ENCODE measurements at regions not wholly inside any gene's neighbourhood (a gene's known extent, or its start where the extent isn't known, plus 50 kb on each side); places are given as distances from the start of the nearest gene placed in this dataset.

GRCh38 chr6:14849185-14849584 lies 396.7 kb upstream of the JARID2 start:
- TF ChIP-seq GABPA (IDR thresholded peaks at IDR 0.05; ENCODE audit: low read depth) (no peak), CTCF (IDR thresholded peaks at IDR 0.05; ENCODE audit: insufficient read depth, low read length) (no peak), POLR2AphosphoS5 (IDR thresholded peaks at IDR 0.05; ENCODE audit: low read depth) (no peak)
- TF ChIP-seq, protein P1, sequence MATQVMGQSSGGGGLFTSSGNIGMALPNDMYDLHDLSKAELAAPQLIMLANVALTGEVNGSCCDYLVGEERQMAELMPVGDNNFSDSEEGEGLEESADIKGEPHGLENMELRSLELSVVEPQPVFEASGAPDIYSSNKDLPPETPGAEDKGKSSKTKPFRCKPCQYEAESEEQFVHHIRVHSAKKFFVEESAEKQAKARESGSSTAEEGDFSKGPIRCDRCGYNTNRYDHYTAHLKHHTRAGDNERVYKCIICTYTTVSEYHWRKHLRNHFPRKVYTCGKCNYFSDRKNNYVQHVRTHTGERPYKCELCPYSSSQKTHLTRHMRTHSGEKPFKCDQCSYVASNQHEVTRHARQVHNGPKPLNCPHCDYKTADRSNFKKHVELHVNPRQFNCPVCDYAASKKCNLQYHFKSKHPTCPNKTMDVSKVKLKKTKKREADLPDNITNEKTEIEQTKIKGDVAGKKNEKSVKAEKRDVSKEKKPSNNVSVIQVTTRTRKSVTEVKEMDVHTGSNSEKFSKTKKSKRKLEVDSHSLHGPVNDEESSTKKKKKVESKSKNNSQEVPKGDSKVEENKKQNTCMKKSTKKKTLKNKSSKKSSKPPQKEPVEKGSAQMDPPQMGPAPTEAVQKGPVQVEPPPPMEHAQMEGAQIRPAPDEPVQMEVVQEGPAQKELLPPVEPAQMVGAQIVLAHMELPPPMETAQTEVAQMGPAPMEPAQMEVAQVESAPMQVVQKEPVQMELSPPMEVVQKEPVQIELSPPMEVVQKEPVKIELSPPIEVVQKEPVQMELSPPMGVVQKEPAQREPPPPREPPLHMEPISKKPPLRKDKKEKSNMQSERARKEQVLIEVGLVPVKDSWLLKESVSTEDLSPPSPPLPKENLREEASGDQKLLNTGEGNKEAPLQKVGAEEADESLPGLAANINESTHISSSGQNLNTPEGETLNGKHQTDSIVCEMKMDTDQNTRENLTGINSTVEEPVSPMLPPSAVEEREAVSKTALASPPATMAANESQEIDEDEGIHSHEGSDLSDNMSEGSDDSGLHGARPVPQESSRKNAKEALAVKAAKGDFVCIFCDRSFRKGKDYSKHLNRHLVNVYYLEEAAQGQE (IDR thresholded peaks at IDR 0.05; ENCODE audit: insufficient replicate concordance, low read depth) = no peak

All from HL-60 (cell line).